Upper lobe of left lung (tissue), 4 donors: ENCODE measurements at regions not wholly inside any gene's neighbourhood (a gene's known extent, or its start where the extent isn't known, plus 50 kb on each side); places are given as distances from the start of the nearest gene placed in this dataset.

Source experiments
- CTCF ChIP-seq, 6 experiments: fragments of 450-650 bp in 4 of 6; fragments of 200-600 bp in 2 of 6; sonication (generic) in 2 of 6; IDR thresholded peaks; one replicate each; pipeline ENCODE4 v1.5.1; 2016 to 2019; ENCODE audit warnings: antibody characterized with exemption in 6 of 6
- EP300 ChIP-seq, 4 donors: sonication (generic); formaldehyde crosslinking; IDR thresholded peaks; one replicate each; pipeline ENCODE4 v1.5.1; 2017; ENCODE audit warnings: antibody characterized with exemption in 4 of 4, control low read depth in 2 of 4
- POLR2A ChIP-seq, 4 donors: fragments of 450-650 bp; IDR thresholded peaks; one replicate each; pipeline ENCODE4 v1.5.1; 2016 to 2017; ENCODE audit warnings: antibody characterized with exemption in 4 of 4, mild to moderate bottlenecking in 2 of 4
- POLR2AphosphoS5 ChIP-seq, 2 donors: sonication (generic); formaldehyde crosslinking; IDR thresholded peaks; one replicate each; pipeline ENCODE4 v1.5.1; 2017; ENCODE audit warnings: antibody characterized with exemption in 2 of 2

GRCh38 chr12:127770118-127770517 is 496.9 kb upstream of the TMEM132C start:
- TF ChIP-seq CTCF (IDR thresholded peaks at IDR 0.05) (no peak), EP300 (IDR thresholded peaks at IDR 0.05) (no peak), POLR2AphosphoS5 (IDR thresholded peaks at IDR 0.05) (no peak), POLR2A (IDR thresholded peaks at IDR 0.05) (no peak)
